HL-60 (cell line): ENCODE measurements at regions not wholly inside any gene's neighbourhood (a gene's known extent, or its start where the extent isn't known, plus 50 kb on each side); places are given as distances from the start of the nearest gene placed in this dataset.

Experiments used
- DNase-seq, 2 experiments: peaks; one replicate each; pipeline ENCODE4 v3.0.0-alpha.2; 2010 to 2020; ENCODE audit warnings: low read depth in 1 of 2, low spot score in 1 of 2
- H3K27ac ChIP-seq: fragments of 250-450 bp; sonication (Bioruptor Pico); replicated peaks from 2 replicates; pipeline ENCODE4 v1.5.1; 2020; ENCODE audit warnings: mild to moderate bottlenecking, moderate library complexity
- H3K27me3 ChIP-seq: fragments of 250-450 bp; sonication (Bioruptor Pico); 2 replicates; pipeline ENCODE4 v1.5.1; 2021; ENCODE audit warnings: mild to moderate bottlenecking, moderate library complexity; ENCODE audit not compliant: insufficient read depth, poor library complexity, severe bottlenecking
- H3K4me3 ChIP-seq: replicated peaks from 2 replicates; pipeline ENCODE4 v1.5.1; 2011; ENCODE audit warnings: mild to moderate bottlenecking, control low read depth, low read length; ENCODE audit not compliant: insufficient read depth
- GABPA ChIP-seq: IDR thresholded peaks from 2 replicates; pipeline ENCODE4 v1.6.1; 2012; ENCODE audit warnings: low read depth
- POLR2AphosphoS5 ChIP-seq: IDR thresholded peaks from 2 replicates; pipeline ENCODE4 v1.6.1; 2012; ENCODE audit warnings: low read depth
- SPI1 ChIP-seq: IDR thresholded peaks from 2 replicates; pipeline ENCODE4 v1.6.1; 2012; ENCODE audit warnings: low read depth, mild to moderate bottlenecking, borderline replicate concordance
- TF ChIP-seq, protein P1 (sequence below): IDR thresholded peaks from one replicate; pipeline ENCODE4 v1.5.1; 2011; ENCODE audit warnings: low read length, control low read depth, inconsistent platforms; ENCODE audit not compliant: insufficient read depth
- TF ChIP-seq, protein P2 (sequence below): IDR thresholded peaks from 2 replicates; pipeline ENCODE4 v1.6.1; 2012; ENCODE audit warnings: low read depth; ENCODE audit not compliant: insufficient replicate concordance

DNA sequence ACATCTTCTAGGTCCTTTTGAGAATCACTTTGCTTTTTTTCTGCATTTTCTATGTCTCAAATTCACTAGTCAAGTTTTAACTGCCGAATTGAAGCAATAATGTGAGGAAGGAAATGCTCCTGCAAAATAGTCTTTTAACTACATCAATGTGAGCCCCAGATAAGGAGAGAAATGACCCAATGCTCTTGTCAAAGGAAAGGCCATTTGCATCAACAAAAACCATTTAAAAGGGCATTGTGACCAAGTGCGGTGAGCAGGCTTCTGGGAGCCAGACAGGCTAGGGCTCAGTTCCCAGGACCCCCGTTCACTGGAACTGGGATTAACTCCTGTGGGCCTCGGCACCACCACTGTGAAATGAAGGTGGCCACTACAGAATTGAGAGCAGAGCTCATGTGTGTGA, 127.9 kb upstream of the EEPD1 start:
- no peak for TF ChIP-seq SPI1
- TF ChIP-seq, protein P1, sequence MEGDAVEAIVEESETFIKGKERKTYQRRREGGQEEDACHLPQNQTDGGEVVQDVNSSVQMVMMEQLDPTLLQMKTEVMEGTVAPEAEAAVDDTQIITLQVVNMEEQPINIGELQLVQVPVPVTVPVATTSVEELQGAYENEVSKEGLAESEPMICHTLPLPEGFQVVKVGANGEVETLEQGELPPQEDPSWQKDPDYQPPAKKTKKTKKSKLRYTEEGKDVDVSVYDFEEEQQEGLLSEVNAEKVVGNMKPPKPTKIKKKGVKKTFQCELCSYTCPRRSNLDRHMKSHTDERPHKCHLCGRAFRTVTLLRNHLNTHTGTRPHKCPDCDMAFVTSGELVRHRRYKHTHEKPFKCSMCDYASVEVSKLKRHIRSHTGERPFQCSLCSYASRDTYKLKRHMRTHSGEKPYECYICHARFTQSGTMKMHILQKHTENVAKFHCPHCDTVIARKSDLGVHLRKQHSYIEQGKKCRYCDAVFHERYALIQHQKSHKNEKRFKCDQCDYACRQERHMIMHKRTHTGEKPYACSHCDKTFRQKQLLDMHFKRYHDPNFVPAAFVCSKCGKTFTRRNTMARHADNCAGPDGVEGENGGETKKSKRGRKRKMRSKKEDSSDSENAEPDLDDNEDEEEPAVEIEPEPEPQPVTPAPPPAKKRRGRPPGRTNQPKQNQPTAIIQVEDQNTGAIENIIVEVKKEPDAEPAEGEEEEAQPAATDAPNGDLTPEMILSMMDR: no peak
- no peak for TF ChIP-seq POLR2AphosphoS5
- TF ChIP-seq, protein P2, sequence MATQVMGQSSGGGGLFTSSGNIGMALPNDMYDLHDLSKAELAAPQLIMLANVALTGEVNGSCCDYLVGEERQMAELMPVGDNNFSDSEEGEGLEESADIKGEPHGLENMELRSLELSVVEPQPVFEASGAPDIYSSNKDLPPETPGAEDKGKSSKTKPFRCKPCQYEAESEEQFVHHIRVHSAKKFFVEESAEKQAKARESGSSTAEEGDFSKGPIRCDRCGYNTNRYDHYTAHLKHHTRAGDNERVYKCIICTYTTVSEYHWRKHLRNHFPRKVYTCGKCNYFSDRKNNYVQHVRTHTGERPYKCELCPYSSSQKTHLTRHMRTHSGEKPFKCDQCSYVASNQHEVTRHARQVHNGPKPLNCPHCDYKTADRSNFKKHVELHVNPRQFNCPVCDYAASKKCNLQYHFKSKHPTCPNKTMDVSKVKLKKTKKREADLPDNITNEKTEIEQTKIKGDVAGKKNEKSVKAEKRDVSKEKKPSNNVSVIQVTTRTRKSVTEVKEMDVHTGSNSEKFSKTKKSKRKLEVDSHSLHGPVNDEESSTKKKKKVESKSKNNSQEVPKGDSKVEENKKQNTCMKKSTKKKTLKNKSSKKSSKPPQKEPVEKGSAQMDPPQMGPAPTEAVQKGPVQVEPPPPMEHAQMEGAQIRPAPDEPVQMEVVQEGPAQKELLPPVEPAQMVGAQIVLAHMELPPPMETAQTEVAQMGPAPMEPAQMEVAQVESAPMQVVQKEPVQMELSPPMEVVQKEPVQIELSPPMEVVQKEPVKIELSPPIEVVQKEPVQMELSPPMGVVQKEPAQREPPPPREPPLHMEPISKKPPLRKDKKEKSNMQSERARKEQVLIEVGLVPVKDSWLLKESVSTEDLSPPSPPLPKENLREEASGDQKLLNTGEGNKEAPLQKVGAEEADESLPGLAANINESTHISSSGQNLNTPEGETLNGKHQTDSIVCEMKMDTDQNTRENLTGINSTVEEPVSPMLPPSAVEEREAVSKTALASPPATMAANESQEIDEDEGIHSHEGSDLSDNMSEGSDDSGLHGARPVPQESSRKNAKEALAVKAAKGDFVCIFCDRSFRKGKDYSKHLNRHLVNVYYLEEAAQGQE: no peak
- H3K27me3 ChIP-seq: no peaks in the 10 kb centered on the region
- no peak for DNase-seq

DNA sequence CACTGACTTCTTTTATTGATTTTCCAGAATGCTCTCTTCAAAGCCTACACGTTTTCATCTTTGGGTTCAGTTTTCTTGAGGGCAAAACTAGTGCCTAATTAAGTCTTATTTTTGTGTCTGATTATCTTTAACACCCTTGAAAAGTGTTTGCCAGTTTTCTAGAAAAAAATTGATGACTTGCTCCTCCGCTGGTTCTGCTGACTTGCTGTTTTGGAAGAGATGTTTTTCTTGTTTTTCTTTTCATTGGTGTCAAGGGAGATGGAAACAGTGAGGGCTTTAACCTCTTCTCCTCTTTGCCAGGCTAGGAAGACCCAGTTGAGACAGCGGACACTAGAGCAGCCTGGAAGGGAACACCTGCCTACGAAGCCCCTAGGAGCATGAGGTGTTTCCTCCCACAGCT, 123.7 kb upstream of the EEPD1 start:
- no peak for DNase-seq
- no peak overlapping the region for H3K4me3 ChIP-seq
- no peak overlapping the region for H3K27ac ChIP-seq
- TF ChIP-seq POLR2AphosphoS5 (no peak), SPI1 (no peak), GABPA (no peak)
- TF ChIP-seq, protein P2: no peak
- TF ChIP-seq, protein P1: no peak
- H3K27me3 ChIP-seq: peaks cover 2% of the 10 kb centered on the region

More for the DNA sequence above, 127.9 kb upstream of the EEPD1 start:
- no peak overlapping the region for H3K27ac ChIP-seq
- no peak overlapping the region for H3K4me3 ChIP-seq

DNA sequence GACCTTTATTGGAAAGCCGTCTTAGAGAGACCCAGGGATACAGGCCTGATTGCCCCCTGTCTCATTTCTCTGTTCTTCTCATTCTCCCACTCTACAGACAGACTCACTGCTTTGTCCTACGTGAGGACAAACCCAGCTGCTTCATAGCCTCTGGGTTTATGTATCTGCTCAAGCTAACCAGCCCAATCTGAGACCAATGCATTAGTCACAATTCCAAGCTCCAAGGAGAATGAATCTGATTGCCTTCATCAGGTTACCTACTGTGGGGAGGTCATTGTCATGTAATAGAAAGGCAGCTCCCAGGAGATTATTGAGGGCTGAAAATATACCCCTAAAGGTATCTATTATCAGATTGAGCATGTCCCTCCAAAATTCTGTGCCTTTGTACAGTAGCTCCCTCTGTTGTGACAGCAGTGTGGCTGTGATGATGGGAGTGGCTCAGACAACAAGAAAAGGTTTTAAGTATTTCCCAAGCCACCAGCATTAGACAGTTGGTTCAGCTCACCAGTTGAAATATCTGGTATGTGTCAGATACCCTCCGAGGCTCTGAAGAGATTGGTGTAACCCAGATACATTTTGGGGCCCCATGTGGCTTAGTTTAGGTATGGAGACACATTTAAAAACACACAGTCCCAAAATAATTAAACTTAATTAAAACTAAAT, 123.1 kb upstream of the EEPD1 start:
- Histone ChIP-seq H3K4me3 (no peak overlapping the region), H3K27ac (no peak overlapping the region), H3K27me3 (peaks cover 2% of the 10 kb centered on the region)
- TF ChIP-seq GABPA (no peak), POLR2AphosphoS5 (no peak)
- TF ChIP-seq, protein P1: no peak
- DNase-seq: no peak

DNA sequence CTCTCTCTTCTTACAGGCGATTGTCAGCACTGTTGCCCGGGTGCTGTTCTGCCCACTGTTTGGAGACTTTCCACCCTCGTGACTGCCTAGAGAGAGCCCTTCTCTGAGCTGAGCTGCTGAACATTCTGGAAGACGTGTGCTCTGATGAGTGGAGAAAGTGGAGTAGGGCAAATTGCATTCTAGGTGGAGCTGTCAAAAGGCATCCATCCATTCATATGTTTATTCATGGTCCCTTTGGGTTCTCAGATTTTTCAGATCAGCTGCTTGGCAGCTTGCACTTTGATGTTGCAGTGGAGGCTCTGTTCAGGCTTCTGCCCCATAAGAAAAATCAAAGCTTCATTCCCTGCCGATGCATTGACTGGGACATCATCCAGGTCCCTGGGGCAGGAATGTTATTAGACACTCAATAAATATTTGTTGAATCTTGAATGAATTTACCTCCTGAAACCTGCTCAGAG, 120.7 kb upstream of the EEPD1 start:
- TF ChIP-seq, protein P2: no peak
- TF ChIP-seq SPI1 (no peak), GABPA (no peak)
- TF ChIP-seq, protein P1: no peak
- no peak overlapping the region for H3K4me3 ChIP-seq
- peaks cover 2% of the 10 kb centered on the region for H3K27me3 ChIP-seq
- DNase-seq: no peak
- no peak overlapping the region for H3K27ac ChIP-seq
